ENCODE measurements at regions not wholly inside any gene's neighbourhood (a gene's known extent, or its start where the extent isn't known, plus 50 kb on each side); places are given as distances from the start of the nearest gene placed in this dataset.
A peak's percentile ranks its signal among the peaks of the same experiment; 100 is the strongest.
"Not testable (repeated sequence)": the region's sequence is repeated elsewhere in the genome, so short reads cannot be mapped to it uniquely, and the experiment has no call there.

DNA sequence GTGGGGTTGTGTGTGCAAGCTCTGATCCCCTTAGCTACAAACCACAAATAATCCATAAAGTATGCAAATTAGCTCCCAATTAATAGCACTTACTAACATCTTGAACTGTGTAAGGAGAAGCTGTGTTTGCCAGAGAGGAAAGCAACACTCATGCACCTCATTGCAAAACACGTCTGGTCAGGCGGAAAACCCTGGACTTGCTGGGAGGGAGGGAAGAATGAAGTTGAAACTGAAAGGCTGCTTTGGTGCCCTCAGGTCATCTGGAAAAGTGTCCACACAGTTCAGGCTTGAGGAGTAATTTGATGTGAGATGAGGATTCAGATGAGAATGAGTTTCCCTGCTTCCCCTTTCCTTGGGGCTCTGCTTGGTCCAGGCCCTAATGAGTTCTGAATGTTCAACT, 185.5 kb upstream of the ANKRD28 start:
- DNase-seq (ENCODE audit: low read depth in 2 of 3, low spot score in 1 of 3), result no peak

DNA sequence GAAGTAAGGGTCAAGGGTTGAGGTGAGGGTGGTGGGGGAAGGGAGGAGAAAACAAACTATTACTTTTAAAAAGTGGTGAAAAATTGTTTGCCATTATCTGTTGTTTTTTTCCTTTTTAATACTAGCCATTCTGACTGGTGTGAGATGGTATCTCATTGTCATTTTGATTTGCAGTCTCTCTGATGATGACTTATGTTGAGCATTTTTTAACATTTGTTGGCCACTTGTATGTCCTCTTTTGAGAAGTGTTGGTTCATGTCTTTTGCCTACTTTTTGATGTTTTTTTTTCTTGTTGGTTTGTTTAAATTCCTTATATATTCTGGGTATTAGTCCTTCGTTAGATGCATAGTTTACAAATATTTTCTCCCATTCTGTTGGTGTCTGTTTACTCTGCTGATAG, 185.9 kb upstream of the ANKRD28 start:
- no peak for DNase-seq (ENCODE audit: low read depth in 2 of 3, low spot score in 1 of 3)

DNA sequence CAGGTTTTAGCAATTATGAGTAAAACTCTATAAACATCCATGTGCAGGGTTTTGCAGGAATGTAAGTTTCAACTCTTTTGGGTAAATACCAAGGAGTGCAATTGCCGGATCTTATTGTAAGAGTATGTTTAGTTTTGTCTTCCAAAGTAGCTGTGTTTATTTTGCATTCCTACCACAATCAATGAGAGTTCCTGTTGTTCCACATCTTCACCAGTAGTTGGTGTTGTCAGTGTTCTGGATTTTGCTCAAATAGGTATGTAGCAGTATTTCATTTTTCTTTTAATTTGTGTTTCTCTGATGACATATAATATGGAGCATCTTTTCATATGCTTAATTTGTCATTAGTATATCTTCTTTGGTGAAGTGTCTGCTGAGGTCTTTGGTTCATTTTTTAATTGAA, 185.1 kb upstream of the GALNT15 start:
- DNase-seq (ENCODE audit: low read depth in 2 of 3, low spot score in 1 of 3), result no peak

DNA sequence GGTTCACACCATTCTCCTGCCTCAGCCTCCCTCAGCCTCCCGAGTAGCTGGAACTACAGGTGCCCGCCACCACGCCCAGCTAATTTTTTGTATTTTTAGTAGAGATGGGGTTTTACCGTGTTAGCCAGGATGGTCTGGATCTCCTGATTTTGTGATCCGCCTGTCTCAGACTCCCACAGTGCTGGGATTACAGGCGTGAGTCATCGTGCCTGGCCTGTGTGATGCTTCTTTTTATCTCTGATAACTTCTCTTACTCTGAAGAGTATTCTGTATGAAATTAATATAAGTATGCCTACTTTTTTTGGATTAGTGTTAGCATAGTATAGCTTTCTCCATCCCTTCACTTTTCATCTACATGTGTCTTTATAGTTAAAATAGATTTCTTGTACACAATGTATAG, 180.8 kb upstream of the GALNT15 start:
- not testable (repeated sequence) for DNase-seq (ENCODE audit: low read depth in 2 of 3, low spot score in 1 of 3)

DNA sequence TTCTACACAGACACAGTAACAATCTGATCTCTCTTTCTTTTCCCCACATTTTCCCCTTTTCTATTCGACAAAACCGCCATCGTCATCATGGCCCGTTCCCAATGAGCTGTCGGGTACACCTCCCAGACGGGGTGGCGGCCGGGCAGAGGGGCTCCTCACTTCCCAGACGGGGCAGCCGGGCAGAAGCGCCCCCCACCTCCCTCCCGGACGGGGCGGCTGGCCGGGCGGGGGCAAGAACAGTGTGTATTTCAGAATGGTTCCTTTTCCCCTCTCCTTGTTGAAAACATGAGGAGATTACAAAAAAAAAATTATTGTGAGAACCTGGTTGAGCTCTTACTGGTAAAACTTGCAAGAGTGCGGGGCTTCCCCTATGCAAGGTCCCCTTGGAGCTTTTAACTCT, 178.0 kb upstream of the GALNT15 start:
- DNase-seq (ENCODE audit: low read depth in 2 of 3, low spot score in 1 of 3), result not testable (repeated sequence)

DNA sequence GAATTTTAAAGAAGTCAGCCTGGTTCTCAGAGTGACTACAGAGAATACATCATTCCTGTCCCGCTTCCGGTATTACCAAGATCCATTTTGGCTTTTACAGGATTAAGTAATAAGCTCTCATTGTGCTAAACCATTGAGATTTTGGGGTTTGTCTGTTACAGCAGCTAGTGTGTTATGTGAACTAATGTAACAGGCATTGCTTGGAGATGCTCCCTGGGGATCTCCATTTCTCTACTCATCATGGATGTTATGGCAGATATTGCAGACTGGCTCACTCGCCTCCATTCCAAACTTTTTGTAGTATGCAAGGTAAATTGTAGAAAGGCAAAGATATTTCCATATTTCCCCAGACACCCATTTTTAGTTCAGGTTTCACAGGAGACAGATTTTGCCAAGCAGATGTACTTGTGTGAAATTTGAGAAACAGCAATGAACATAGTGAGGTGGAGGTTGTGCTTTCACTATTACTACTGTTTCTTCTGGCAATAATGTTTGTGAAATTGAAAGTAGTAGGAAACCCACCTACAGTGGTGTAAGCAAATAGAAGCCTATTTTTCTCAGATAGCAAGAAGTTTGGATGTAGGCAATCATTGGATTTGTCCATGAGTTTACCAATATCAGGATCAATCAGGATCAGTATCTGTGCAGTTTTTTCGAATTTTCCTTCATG, 177.1 kb upstream of the GALNT15 start:
- DNase-seq (ENCODE audit: low read depth in 2 of 3, low spot score in 1 of 3), result no peak

DNA sequence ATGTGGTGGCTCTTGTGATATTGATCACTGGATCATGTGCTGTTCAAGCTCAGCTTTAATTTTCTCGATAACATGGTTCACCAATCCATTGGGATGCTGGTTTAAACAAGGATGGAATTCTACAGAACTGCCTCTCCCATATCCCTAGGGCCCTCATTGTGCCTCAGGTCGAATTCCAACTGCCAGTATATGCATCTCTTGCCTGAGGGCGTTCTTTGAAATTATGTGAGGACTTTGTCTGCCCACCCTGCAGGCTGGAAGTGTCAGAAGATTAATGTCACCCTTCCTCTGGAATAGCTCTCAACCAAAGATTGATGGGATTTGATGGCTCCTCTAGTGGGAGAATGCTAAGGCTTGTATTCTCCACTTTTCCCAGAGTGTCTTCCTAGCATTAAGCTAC, 175.6 kb upstream of the GALNT15 start:
- no peak for DNase-seq (ENCODE audit: low read depth in 2 of 3, low spot score in 1 of 3)

DNA sequence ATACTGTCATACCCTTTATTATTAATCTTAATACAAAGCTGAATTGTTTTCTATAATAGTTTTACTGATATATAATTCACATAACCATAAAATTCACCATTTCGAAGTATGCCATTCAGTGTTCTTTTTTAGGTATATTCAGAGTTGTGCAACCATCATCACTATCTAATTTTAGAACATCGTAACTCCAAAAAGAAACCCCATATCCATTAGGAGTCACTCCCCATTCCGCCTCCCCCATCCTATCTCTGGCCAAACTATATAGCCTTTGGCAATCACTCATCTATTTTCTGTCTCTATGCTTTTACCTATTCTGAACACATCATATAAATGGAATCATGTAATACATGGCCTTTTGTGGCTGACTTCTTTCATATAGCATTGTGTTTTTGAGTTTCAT, 169.7 kb upstream of the GALNT15 start:
- no peak for DNase-seq (ENCODE audit: low read depth in 2 of 3, low spot score in 1 of 3)

DNA sequence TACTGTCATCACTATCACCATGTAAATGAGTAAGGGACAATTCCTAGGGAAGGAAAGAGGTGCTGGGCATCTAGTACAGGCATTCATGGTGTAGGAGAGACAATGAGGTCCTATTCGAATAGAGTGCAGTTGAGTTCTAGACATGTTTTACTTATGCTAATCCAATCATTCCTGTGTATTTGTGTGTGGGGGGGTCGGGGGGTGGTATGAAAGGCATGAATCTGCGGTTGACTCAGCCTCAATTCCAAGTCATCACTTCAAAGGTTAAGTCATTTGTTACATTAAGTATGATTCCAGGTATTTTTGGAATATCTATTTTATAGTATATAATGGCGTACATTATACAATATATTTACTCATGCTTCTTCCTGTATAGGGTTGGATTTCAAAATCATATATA, 163.1 kb upstream of the GALNT15 start:
- DNase-seq (ENCODE audit: low read depth in 2 of 3, low spot score in 1 of 3), result no peak

DNA sequence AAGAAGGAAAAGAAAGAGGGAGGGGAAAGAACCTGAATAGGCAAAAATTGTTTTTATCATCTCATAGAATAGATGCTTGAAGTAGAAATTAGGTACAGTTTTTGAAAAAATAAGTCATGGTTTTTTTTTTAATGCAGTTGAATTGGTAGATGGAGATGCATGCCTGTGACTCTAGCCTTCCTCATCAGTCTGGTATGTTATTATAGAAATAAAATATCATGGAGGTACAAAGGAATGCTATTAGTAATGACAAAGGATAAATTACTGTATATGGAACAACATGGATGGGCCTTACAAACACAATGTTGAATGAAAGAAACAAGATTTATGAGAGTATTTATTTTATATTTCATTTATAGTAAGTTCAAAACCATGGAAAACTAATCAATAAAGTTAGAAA, 162.4 kb upstream of the GALNT15 start:
- no peak for DNase-seq (ENCODE audit: low read depth in 2 of 3, low spot score in 1 of 3)

DNA sequence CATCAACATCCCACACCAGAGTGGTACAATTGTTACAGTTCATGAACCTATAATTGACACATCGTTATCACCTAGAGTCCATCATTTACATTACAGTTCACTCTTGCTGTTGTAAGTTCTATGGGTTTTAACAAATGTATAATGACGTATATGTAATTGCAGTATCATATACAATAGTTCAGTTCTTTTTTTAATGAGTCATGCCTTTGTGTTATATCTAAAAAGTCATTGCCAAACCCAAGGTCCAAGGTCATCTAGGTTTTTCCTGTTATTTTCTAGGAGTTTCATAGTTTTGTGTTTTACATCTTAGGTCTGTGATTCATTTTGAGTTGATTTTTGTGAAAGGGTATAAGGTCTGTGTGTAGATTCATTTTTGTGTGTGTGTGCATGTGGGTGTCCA, 160.9 kb upstream of the GALNT15 start:
- no peak for DNase-seq (ENCODE audit: low read depth in 2 of 3, low spot score in 1 of 3)

DNA sequence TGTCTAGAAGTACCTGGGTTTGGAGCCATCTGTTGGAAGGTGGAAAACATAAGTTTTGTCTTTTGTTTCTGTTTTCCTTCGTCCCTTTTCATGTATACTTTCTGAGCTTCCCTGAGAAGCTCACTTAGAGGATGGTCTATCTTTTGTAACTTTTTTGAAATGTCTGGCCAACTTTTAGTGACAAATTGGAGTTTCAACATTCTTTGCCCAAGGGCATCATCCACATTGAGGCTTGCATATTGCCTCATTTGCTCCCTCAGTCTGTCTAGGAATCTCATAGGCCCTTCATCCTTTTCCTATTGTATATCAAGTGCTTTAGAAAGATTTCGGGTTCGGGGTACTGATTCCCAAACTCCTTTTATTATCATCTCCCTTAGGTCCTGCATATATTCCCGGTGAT, 152.7 kb upstream of the GALNT15 start:
- not testable (repeated sequence) for DNase-seq (ENCODE audit: low read depth in 2 of 3, low spot score in 1 of 3)

DNA sequence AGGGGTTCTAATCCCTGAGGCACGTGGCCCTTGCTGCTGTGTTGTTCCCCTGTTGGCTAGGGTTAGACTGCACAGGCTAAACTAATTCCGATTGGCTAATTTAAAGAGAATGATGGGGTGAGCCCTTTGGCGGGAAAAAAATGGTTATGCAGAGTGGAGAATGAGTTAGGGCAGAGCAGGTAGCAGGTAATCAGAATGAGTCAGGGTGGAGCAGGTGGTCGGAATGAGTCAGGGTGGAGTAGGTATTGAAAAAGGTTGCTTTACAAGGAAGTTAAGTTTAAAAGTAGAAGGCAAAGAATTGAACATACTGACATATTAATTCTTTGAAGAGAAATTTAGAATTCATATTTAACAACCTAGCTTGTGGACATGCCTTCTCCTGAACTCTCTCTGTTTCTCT, 150.6 kb upstream of the GALNT15 start:
- not testable (repeated sequence) for DNase-seq (ENCODE audit: low read depth in 2 of 3, low spot score in 1 of 3)

DNA sequence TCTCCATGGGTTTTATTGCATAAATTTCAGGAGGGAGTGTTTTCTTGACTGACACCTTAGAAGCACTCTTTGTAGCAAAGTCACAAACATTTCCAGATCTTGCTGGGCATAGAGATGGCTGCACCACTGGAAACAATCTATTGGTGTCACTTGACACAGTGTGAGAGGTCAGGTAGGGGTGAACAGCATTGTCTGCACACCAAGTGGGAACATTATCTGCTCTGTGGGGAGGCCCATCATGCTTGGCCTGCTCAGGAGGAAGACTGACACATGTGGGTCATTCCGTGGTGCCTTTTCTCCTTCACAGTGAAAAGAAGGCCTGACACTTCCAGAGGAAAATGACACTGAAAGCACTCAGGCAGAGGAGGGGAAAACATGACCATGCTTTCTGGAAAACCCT, 149.9 kb upstream of the GALNT15 start:
- no peak for DNase-seq (ENCODE audit: low read depth in 2 of 3, low spot score in 1 of 3)

DNA sequence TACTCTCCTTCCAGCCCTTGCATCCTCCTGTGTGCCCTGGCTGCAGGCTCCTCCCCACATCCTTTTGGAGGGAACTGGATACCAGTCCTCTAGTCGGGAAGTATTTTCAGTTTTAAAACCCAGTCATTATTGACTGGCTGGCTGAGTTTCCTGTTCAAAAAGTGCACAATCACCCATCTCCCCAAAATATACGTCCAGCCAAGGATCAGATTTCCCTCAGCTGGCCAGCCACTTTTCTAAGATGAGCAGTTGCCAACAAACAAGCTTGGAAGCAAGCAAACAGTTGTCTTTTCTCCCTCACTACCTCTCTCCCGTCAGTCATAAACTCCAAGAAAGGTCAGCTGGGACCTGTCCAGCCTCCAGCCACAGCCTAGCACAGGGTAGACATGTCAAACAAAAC, 147.7 kb upstream of the GALNT15 start:
- DNase-seq (ENCODE audit: low read depth in 2 of 3, low spot score in 1 of 3), result no peak

DNA sequence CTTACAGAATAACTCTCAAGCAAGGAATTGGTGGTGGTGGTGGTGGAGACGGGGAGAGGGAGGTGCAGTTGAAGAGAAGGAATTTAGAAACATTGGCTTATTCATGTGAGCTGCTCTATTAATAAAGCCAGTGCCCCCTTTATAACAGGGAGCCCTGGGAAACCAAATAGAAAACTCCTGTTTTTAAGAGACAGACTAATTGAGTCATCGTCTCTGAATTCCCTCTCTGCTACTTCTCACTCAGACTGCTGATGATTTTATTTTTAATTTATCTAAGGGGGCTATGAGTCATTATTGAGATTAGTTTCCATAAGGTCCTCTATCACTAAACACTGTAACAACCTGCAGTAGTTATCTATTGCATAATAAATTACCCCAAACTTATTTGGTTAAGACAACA, 145.9 kb upstream of the GALNT15 start:
- no peak for DNase-seq (ENCODE audit: low read depth in 2 of 3, low spot score in 1 of 3)

DNA sequence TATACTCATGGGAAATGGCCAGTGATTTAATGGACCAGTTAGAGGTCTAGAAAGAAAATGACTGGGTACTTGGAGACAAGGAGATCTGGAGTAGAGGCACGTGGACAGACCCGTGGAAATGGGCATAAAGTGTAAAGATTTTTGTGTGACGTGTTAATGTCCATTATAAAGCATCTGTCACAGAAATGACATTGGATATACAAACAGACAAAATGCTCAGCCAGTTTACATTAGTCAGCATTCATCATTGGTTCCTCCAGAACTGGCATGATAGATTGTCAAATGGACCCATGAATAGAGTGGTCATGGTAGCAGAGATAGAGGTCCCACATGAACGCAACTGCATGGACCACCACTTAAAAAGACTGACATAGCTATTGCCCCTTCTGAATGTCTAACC, 144.1 kb upstream of the GALNT15 start:
- no peak for DNase-seq (ENCODE audit: low read depth in 2 of 3, low spot score in 1 of 3)

DNA sequence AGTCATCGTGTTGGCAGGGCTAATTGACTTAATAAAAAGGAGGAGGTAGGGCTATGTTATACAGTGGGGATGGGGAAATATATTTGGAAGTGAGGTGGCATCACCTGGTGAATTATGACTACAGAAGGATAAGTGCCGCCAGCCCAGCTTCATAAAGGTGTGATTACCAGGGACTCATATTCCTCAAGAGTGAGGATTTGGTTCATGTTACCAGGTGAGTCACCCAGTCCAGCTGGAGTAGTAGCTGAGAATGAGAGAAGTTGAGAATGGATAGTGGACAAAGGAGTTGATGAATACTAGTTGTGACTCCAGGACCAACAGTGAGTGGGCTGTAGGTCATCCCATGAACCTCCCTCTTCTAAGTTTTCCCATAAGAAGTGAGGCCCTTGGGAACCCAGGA, 143.0 kb upstream of the GALNT15 start:
- no peak for DNase-seq (ENCODE audit: low read depth in 2 of 3, low spot score in 1 of 3)

DNA sequence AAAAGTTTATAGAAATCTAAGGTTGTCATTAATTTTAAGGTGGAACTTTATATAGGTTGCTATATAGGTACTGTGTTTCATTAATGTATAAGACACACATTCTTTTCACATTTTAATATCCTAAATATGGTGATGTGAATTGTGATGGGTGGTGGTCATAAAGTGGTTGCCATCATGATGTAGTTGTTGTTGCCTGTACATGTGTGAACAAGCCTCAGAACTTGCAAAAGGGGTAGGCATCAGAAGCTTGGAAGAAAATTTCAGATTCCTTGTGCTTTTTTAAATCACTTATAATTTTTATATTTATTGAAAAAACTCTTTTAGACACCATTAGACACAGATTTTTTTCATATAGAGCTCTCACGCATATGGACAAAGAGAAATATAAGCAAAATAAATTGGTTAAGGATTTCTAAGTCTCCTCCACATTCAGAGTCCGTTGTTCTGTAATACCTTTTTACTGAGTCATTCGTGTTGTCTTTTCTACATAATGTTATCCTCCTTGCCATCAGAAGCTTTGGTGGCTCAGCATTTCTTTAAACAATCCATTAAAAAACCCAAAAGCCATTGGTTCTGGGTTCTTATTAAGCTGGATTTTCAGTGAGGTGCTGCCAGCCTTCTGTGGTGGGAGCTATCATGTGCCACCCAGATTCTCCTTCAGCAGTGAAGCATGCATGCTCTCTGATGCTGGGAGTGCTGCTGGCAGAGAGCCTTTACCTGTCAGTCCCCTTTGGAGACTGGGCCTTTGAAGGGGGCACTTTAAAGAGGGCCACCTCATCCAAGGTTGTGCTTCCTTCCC, 140.4 kb upstream of the GALNT15 start:
- no peak for DNase-seq (ENCODE audit: low read depth in 2 of 3, low spot score in 1 of 3)

DNA sequence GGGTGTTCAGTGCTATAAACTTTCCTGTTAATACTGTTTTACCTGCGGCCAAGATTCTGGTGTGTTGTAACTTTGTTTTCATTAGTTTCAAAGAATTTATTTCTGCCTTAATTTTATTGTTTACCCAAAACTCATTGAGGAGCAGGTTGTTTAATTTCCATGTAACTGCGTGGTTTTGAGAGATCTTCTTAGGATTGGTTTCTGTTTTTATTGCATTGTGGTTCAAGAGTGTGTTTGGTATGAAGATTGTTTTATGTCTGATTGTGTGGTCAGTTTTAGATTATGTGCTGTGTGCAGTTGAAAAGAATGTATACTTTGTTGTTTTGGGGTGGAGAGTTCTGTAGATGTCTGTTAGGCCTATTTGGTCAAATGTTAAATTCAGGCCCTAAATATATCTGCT, 133.5 kb upstream of the GALNT15 start:
- DNase-seq (ENCODE audit: low read depth in 2 of 3, low spot score in 1 of 3), result no peak

DNA sequence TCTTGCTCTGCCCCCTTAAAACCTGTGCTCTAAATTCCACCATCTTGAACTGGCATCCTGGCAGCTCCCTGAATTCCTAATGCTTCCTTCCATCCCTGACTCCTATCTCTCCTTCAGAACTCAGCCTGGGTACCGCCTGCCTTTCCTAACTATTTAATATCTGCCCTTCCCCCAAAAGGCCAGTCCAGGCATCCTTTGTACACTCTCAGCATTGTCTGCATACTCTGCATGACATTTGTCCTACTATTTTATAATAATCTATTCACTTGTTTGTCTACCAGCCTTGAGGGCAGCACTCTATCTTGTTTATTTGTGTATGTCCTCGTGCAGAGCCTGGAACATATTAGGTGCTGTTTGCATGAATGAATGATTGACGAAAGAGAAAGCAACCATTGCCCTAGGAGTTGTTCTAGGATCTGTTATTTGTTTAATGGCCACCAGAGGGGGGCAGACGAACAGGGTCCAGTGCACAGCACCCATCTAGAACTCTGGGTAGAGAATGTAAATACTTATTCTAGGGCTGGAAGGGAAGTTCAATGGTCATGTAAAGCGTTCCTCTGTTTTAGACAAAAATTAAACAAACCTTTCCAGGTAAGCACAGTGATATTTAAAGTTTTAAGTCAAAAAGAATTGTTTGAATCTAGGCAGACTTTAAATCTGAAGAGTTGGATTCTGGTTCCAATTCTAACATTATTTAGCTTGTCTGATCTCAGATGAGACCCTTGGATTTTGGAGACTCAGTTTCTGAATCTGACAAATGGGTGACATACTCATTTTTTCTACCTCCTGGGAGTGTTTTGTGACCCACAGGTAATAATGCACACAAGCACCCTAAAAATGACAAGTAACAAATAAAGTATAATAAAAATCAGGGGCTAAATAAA, 125.8 kb upstream of the GALNT15 start:
- peak in 1 of 3 donors; percentile 44 for DNase-seq (ENCODE audit: low read depth in 2 of 3, low spot score in 1 of 3)

Data from stimulated activated CD4-positive, alpha-beta T cell treated with anti-CD3 and anti-CD28 coated beads, Interleukin-12 subunit alpha, Interleukin-12 subunit beta, amount 100 ng/mL, for 48 hours (primary cell).